HEK293 (cell line): ENCODE measurements at regions not wholly inside any gene's neighbourhood (a gene's known extent, or its start where the extent isn't known, plus 50 kb on each side); places are given as distances from the start of the nearest gene placed in this dataset.
A peak's percentile ranks its signal among the peaks of the same experiment; 100 is the strongest.

Experiments
- CTCF ChIA-PET: fragments of 350-600 bp; formaldehyde crosslinking; extraction: SDS; loops from one replicate; lab custom pipeline; 2021; ENCODE audit warnings: antibody characterized with exemption; lab: Yijun Ruan, JAX
- POLR2A ChIA-PET: fragments of 300-600 bp; formaldehyde crosslinking; extraction: SDS; loops from one replicate; lab custom pipeline; 2020; ENCODE audit warnings: antibody characterized with exemption, inconsistent platforms; lab: Yijun Ruan, JAX
- H3K27ac ChIP-seq: fragments of 200-500 bp; sonication (Bioruptor generic); 2 replicates; pipeline ENCODE4 v1.5.1; 2014; ENCODE audit warnings: low read depth, low read length, control low read depth, inconsistent platforms; ENCODE audit errors: extremely low read depth
- H3K36me3 ChIP-seq, 2 experiments: fragments of 200-500 bp in 1 of 2; sonication (Bioruptor generic) in 1 of 2; 1 replicate in 1 of 2; 2 replicates in 1 of 2; pipeline ENCODE4 v1.5.1; 2014 to 2017; ENCODE audit warnings: inconsistent platforms in 2 of 2, low read length in 2 of 2; ENCODE audit not compliant: control insufficient read depth in 2 of 2, insufficient read depth in 1 of 2
- H3K4me1 ChIP-seq: fragments of 200-500 bp; sonication (Bioruptor generic); 2 replicates; pipeline ENCODE4 v1.5.1; 2014; ENCODE audit warnings: mild to moderate bottlenecking, low read length, inconsistent platforms; ENCODE audit not compliant: control insufficient read depth, insufficient read depth
- H3K4me3 ChIP-seq: 2 replicates; pipeline ENCODE4 v1.5.1; 2011; ENCODE audit warnings: low read depth, mild to moderate bottlenecking, control low read depth, low read length, moderate library complexity
- H3K9me3 ChIP-seq: fragments of 200-500 bp; sonication (Bioruptor generic); 2 replicates; pipeline ENCODE4 v1.5.1; 2014; ENCODE audit warnings: low read depth, low read length, inconsistent platforms; ENCODE audit not compliant: control insufficient read depth, insufficient read depth
- HOXD13 ChIP-seq: sonication (generic); formaldehyde crosslinking; IDR thresholded peaks from 2 replicates; pipeline ENCODE4 v1.8.0; 2022; ENCODE audit warnings: missing genetic modification reagents, borderline replicate concordance
- PRDM10 ChIP-seq: fragments of 450-650 bp; formaldehyde crosslinking; IDR thresholded peaks from 2 replicates; pipeline ENCODE4 v1.5.1; 2016; ENCODE audit warnings: missing biosample characterization, missing genetic modification characterization
- PRDM2 ChIP-seq: fragments of 450-650 bp; formaldehyde crosslinking; IDR thresholded peaks from 2 replicates; pipeline ENCODE4 v1.5.1; 2016; ENCODE audit warnings: missing biosample characterization, missing genetic modification characterization, borderline replicate concordance
- SP7 ChIP-seq: fragments of 450-650 bp; formaldehyde crosslinking; IDR thresholded peaks from 2 replicates; pipeline ENCODE4 v1.5.1; 2016; ENCODE audit warnings: missing biosample characterization, missing genetic modification characterization
- ZBTB17 ChIP-seq: fragments of 450-650 bp; formaldehyde crosslinking; IDR thresholded peaks from 2 replicates; pipeline ENCODE4 v1.5.1; 2016; ENCODE audit warnings: missing biosample characterization, missing genetic modification characterization
- ZNF121 ChIP-seq: fragments of 450-650 bp; formaldehyde crosslinking; IDR thresholded peaks from 2 replicates; pipeline ENCODE4 v1.5.1; 2016; ENCODE audit warnings: missing biosample characterization, missing genetic modification characterization
- ZNF18 ChIP-seq: fragments of 450-650 bp; formaldehyde crosslinking; IDR thresholded peaks from 2 replicates; pipeline ENCODE4 v1.5.1; 2016; ENCODE audit warnings: missing biosample characterization, missing genetic modification characterization
- ZNF26 ChIP-seq: fragments of 450-650 bp; formaldehyde crosslinking; IDR thresholded peaks from 2 replicates; pipeline ENCODE4 v1.5.1; 2016; ENCODE audit warnings: missing biosample characterization, missing genetic modification characterization
- ZNF354C ChIP-seq: fragments of 450-650 bp; formaldehyde crosslinking; IDR thresholded peaks from 2 replicates; pipeline ENCODE4 v1.5.1; 2016; ENCODE audit warnings: missing biosample characterization, missing genetic modification characterization, low read depth, borderline replicate concordance
- ZNF555 ChIP-seq: fragments of 450-650 bp; formaldehyde crosslinking; conservative IDR thresholded peaks from 2 replicates; pipeline ENCODE4 v1.5.1; 2017; ENCODE audit warnings: missing biosample characterization, mild to moderate bottlenecking, missing genetic modification characterization, inconsistent platforms
- ZNF791 ChIP-seq: fragments of 450-650 bp; formaldehyde crosslinking; IDR thresholded peaks from 2 replicates; pipeline ENCODE4 v1.5.1; 2016; ENCODE audit warnings: missing biosample characterization, missing genetic modification characterization
- ZNF843 ChIP-seq: fragments of 450-650 bp; formaldehyde crosslinking; IDR thresholded peaks from 2 replicates; pipeline ENCODE4 v1.5.1; 2016; ENCODE audit warnings: missing biosample characterization, missing genetic modification characterization
- TF ChIP-seq, protein P1 (sequence below): fragments of 450-650 bp; formaldehyde crosslinking; IDR thresholded peaks from 2 replicates; pipeline ENCODE4 v1.5.1; 2016; ENCODE audit warnings: missing biosample characterization, missing genetic modification characterization, borderline replicate concordance

DNA sequence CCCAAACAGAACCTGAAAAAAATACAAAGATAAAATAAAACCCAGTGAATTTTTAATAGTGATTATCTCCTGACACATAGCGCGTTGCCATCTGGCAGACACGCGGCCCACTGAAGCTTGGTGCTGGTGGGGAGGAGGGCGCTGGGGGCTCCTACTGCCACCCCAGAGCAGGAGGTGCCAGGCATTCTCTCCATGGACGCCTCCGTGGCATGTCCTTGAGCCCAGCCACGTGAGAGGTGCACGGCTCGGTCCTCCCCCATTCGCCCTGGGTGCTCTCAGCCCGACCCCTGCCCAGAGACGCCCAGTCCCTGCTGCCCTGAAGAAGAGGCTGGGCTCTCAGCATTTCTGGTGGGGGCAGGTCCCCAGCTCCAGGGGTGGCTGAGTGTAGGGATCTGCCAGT is 142.2 kb upstream of the GSE1 start:
- Histone ChIP-seq H3K4me1 (peaks cover 11% of the 10 kb centered on the region), H3K27ac (no peak overlapping the region)

DNA sequence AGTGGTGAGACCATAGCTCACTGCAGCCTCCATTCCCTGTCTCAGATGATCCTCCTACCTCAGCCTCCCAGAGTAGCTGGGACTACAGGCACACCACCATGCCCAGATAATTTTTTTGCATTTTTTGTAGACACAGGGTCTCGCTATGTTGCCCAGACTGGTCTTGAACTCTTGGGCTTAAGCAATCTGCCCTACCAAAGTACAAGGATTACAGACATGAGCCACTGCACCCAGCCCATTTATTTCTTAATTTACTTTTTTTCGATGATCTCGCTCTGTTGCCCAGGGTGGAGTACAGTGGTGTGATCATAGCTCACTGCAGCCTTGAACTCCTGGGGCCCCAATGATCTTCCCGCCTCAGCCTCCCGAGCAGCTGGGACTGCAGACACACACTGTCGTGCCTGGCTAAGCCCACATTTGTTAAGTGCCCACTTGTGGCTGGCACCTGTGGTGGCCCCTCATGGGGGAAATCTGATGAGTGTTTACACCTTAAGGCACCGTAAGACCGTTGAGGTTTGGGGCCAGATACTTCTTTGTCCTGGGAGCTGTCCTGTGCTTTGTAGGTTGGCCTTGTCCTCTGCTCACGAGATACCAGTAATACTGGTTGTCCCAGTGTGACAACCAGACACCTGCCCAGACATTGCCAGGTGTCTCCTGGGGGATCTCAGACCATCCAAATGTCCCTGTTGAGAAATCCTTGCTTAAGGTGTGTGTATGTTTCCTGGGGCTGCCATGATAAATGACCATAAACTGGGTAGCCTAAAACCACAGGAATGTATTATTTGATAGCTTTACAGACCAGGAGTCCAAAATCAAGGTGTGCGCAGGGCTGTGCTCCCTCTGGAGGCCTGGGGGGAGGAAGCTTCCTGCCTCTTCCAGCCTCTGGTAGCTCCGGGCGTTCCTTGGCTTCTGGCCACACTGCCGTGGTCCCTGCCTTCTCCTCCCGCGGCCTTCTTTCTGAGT is 141.4 kb upstream of the GSE1 start:
- no peaks in the 10 kb centered on the region for H3K36me3 ChIP-seq
- H3K27ac ChIP-seq: no peak overlapping the region
- ChIA-PET POLR2A (interaction anchor here (1.1 to 1.6 kb wide), 5 partner anchors 10 to 144 kb away, joined by 3 to 8 read pairs (median 4); no protein-coding TSS in a partner anchor), CTCF (interaction anchor here (0.5 to 2.5 kb wide), 13 partner anchors 8 to 144 kb away, joined by 3 to 13 read pairs (median 4); no protein-coding TSS in a partner anchor)
- no peak overlapping the region for H3K4me3 ChIP-seq
- H3K9me3 ChIP-seq: no peaks in the 10 kb centered on the region
- peaks cover 11% of the 10 kb centered on the region for H3K4me1 ChIP-seq
- TF ChIP-seq ZNF843 (tag by site-specific recombination) (no peak), HOXD13 (CRISPR knock-in tag) (no peak), ZNF121 (peak; percentile 54; the same call in 1 of the 2 replicates), ZNF791 (tag by site-specific recombination) (no peak), PRDM2 (tag by site-specific recombination) (no peak), ZNF354C (no peak), SP7 (tag by site-specific recombination) (no peak), PRDM10 (tag by site-specific recombination) (no peak), ZNF26 (tag by site-specific recombination) (no peak), ZNF555 (tag by site-specific recombination) (no peak), ZBTB17 (no peak)
- TF ChIP-seq, protein P1, sequence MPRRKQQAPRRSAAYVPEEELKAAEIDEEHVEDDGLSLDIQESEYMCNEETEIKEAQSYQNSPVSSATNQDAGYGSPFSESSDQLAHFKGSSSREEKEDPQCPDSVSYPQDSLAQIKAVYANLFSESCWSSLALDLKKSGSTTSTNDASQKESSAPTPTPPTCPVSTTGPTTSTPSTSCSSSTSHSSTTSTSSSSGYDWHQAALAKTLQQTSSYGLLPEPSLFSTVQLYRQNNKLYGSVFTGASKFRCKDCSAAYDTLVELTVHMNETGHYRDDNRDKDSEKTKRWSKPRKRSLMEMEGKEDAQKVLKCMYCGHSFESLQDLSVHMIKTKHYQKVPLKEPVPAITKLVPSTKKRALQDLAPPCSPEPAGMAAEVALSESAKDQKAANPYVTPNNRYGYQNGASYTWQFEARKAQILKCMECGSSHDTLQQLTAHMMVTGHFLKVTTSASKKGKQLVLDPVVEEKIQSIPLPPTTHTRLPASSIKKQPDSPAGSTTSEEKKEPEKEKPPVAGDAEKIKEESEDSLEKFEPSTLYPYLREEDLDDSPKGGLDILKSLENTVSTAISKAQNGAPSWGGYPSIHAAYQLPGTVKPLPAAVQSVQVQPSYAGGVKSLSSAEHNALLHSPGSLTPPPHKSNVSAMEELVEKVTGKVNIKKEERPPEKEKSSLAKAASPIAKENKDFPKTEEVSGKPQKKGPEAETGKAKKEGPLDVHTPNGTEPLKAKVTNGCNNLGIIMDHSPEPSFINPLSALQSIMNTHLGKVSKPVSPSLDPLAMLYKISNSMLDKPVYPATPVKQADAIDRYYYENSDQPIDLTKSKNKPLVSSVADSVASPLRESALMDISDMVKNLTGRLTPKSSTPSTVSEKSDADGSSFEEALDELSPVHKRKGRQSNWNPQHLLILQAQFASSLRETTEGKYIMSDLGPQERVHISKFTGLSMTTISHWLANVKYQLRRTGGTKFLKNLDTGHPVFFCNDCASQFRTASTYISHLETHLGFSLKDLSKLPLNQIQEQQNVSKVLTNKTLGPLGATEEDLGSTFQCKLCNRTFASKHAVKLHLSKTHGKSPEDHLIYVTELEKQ (tag by site-specific recombination): no peak

More for the DNA sequence above, 142.2 kb upstream of the GSE1 start:
- Histone ChIP-seq H3K9me3 (no peaks in the 10 kb centered on the region), H3K36me3 (no peaks in the 10 kb centered on the region), H3K4me3 (no peak overlapping the region)
- ChIA-PET CTCF (interaction anchor here (2.1 to 2.5 kb wide), 2 partner anchors 51 to 140 kb away, joined by 5 to 13 read pairs; no protein-coding TSS in a partner anchor), POLR2A (interaction anchor here (1.0 to 1.4 kb wide), 3 partner anchors 52 to 145 kb away, joined by 3 to 4 read pairs (median 3); no protein-coding TSS in a partner anchor)
- TF ChIP-seq ZNF18 (tag by site-specific recombination): no peak
- TF ChIP-seq, all 188 proteins: peak for 0
